SK-N-SH (cell line): ENCODE measurements at regions not wholly inside any gene's neighbourhood (a gene's known extent, or its start where the extent isn't known, plus 50 kb on each side); places are given as distances from the start of the nearest gene placed in this dataset.

Experiments used
- CTCF ChIA-PET: fragments of 300-600, 350-600 bp; formaldehyde crosslinking; extraction: SDS; loops from one replicate; lab custom pipeline; 2021; lab: Yijun Ruan, JAX
- POLR2A ChIA-PET: fragments of 350-600 bp; sonication (Branson Sonifier 250); formaldehyde crosslinking; extraction: SDS; loops from one replicate; lab custom pipeline; 2020; ENCODE audit warnings: antibody characterized with exemption, inconsistent platforms; lab: Yijun Ruan, JAX
- DNase-seq: peaks from one replicate; pipeline ENCODE4 v3.0.0; 2012
- H2AFZ ChIP-seq: fragments of 200-600 bp; sonication (generic); 2 replicates; pipeline ENCODE4 v1.8.1; 2016; ENCODE audit warnings: antibody characterized with exemption, mild to moderate bottlenecking, low read depth
- H3F3A ChIP-seq: fragments of 200-600 bp; sonication (generic); replicated peaks from 2 replicates; pipeline ENCODE3; 2016; ENCODE audit warnings: antibody characterized with exemption, mild to moderate bottlenecking; ENCODE audit not compliant: insufficient read depth
- H3K27ac ChIP-seq, 2 experiments: fragments of 200-500 bp in 1 of 2; fragments of 200-600 bp in 1 of 2; sonication (Bioruptor generic) in 1 of 2; sonication (generic), shearing (Covaris generic) in 1 of 2; 2 replicates each; pipeline versions ENCODE4 v1.5.1 to v1.6.1; 2014 to 2016; ENCODE audit warnings: low read depth in 2 of 2, inconsistent platforms in 1 of 2, low read length in 1 of 2, mild to moderate bottlenecking in 1 of 2, mixed read lengths in 1 of 2
- H3K27me3 ChIP-seq: fragments of 200-600 bp; sonication (generic), shearing (Covaris generic); 2 replicates; pipeline ENCODE4 v1.6.1; 2016; ENCODE audit warnings: mixed run types; ENCODE audit not compliant: insufficient read depth
- H3K36me3 ChIP-seq, 2 experiments: fragments of 200-500 bp in 1 of 2; fragments of 200-600 bp in 1 of 2; sonication (Bioruptor generic) in 1 of 2; sonication (generic) in 1 of 2; replicated peaks in 1 of 2; 2 replicates each; pipeline versions ENCODE3 to v1.5.1; 2014 to 2016; ENCODE audit warnings: low read length in 1 of 2, mild to moderate bottlenecking in 1 of 2; ENCODE audit not compliant: insufficient read depth in 2 of 2, control insufficient read depth in 1 of 2
- H3K4me1 ChIP-seq, 2 experiments: fragments of 200-500 bp in 1 of 2; fragments of 200-600 bp in 1 of 2; sonication (Bioruptor generic) in 1 of 2; sonication (generic), shearing (Covaris generic) in 1 of 2; 2 replicates each; pipeline versions ENCODE4 v1.5.1 to v1.6.1; 2014 to 2016; ENCODE audit warnings: low read depth in 1 of 2, low read length in 1 of 2, mixed run types in 1 of 2; ENCODE audit not compliant: insufficient read depth in 2 of 2, control insufficient read depth in 1 of 2
- H3K4me2 ChIP-seq: fragments of 200-600 bp; sonication (generic), shearing (Covaris generic); 2 replicates; pipeline ENCODE4 v1.6.1; 2017; ENCODE audit warnings: mixed run types
- H3K4me3 ChIP-seq, 2 experiments: fragments of 200-500 bp in 1 of 2; fragments of 200-600 bp in 1 of 2; sonication (Bioruptor generic) in 1 of 2; sonication (generic), shearing (Covaris generic) in 1 of 2; 2 replicates each; pipeline versions ENCODE4 v1.5.1 to v1.8.1; 2014 to 2016; ENCODE audit warnings: low read depth in 2 of 2, inconsistent platforms in 1 of 2, low read length in 1 of 2, mild to moderate bottlenecking in 1 of 2, mixed read lengths in 1 of 2, moderate library complexity in 1 of 2
- H3K79me2 ChIP-seq: fragments of 200-600 bp; sonication (generic); 2 replicates; pipeline ENCODE4 v1.8.1; 2017; ENCODE audit warnings: mild to moderate bottlenecking; ENCODE audit not compliant: insufficient read depth
- H3K9ac ChIP-seq: fragments of 200-600 bp; sonication (generic); 2 replicates; pipeline ENCODE4 v1.6.1; 2017; ENCODE audit warnings: mixed run types
- H3K9me2 ChIP-seq: fragments of 200-600 bp; sonication (generic); 2 replicates; pipeline ENCODE4 v1.6.1; 2017; ENCODE audit warnings: mixed run types
- H3K9me3 ChIP-seq: fragments of 200-600 bp; sonication (generic); 2 replicates; pipeline ENCODE4 v1.6.1; 2017; ENCODE audit warnings: mixed run types, mild to moderate bottlenecking, moderate library complexity
- H4K20me1 ChIP-seq: fragments of 200-600 bp; sonication (generic); 2 replicates; pipeline ENCODE4 v1.6.1; 2017; ENCODE audit warnings: mild to moderate bottlenecking, mixed run types; ENCODE audit not compliant: insufficient read depth
- CHD2 ChIP-seq: fragments of 150-350 bp; IDR thresholded peaks from 2 replicates; pipeline ENCODE4 v1.6.1; 2018; ENCODE audit warnings: low read length; ENCODE audit not compliant: partially characterized antibody
- EP300 ChIP-seq, 2 experiments: IDR thresholded peaks; 2 replicates each; pipeline versions ENCODE4 v1.4.0 to v1.6.1; 2012; ENCODE audit warnings: borderline replicate concordance in 1 of 2, low read depth in 1 of 2, low read length in 1 of 2
- EZH2phosphoT487 ChIP-seq: fragments of 200-600 bp; sonication (generic); IDR thresholded peaks from 2 replicates; pipeline ENCODE4 v1.6.1; 2017; ENCODE audit warnings: low read depth, mixed run types, mild to moderate bottlenecking, antibody characterized with exemption, moderate library complexity, borderline replicate concordance
- FOXM1 ChIP-seq: IDR thresholded peaks from 2 replicates; pipeline ENCODE4 v1.4.0; 2012; ENCODE audit warnings: low read depth, mild to moderate bottlenecking
- GATA2 ChIP-seq: sonication (generic); formaldehyde crosslinking; IDR thresholded peaks from 2 replicates; pipeline ENCODE4 v1.5.0; 2020; ENCODE audit warnings: mild to moderate bottlenecking, missing genetic modification reagents
- NRF1 ChIP-seq: IDR thresholded peaks from 2 replicates; pipeline ENCODE4 v1.6.1; 2012; ENCODE audit warnings: low read depth, mild to moderate bottlenecking, low read length
- RXRA ChIP-seq: IDR thresholded peaks from 2 replicates; pipeline ENCODE4 v1.4.0; 2012; ENCODE audit warnings: low read depth, mild to moderate bottlenecking, borderline replicate concordance
- SIN3A ChIP-seq: IDR thresholded peaks from 2 replicates; pipeline ENCODE4 v1.6.1; 2012; ENCODE audit warnings: low read depth, mild to moderate bottlenecking, low read length, moderate library complexity, borderline replicate concordance
- SMC3 ChIP-seq: IDR thresholded peaks from 2 replicates; pipeline ENCODE4 v1.6.1; 2012; ENCODE audit warnings: low read depth, low read length, improper control_type of control experiment
- TAF1 ChIP-seq: IDR thresholded peaks from 2 replicates; pipeline ENCODE4 v1.6.1; 2012; ENCODE audit warnings: low read depth, mild to moderate bottlenecking, low read length, moderate library complexity, borderline replicate concordance
- TCF12 ChIP-seq: IDR thresholded peaks from 2 replicates; pipeline ENCODE4 v1.4.0; 2012
- TEAD4 ChIP-seq: IDR thresholded peaks from 2 replicates; pipeline ENCODE4 v1.4.0; 2012; ENCODE audit warnings: mild to moderate bottlenecking, borderline replicate concordance; ENCODE audit not compliant: insufficient read depth
- YY1 ChIP-seq: IDR thresholded peaks from 2 replicates; pipeline ENCODE4 v1.4.0; 2012; ENCODE audit warnings: low read depth, mild to moderate bottlenecking
- WGBS: methylation state at CpG from one replicate; pipeline ENCODE4 v1.1.6; 2017; ENCODE audit warnings: low lambda C conversion rate; 5-methylcytosine and 5-hydroxymethylcytosine counted together
- TF ChIP-seq, protein P1 (sequence below): IDR thresholded peaks from 2 replicates; pipeline ENCODE4 v1.4.0; 2012; ENCODE audit warnings: low read depth
- TF ChIP-seq, protein P2 (sequence below): fragments of 150-350 bp; IDR thresholded peaks from 2 replicates; pipeline ENCODE4 v1.6.1; 2017; ENCODE audit warnings: antibody characterized with exemption, low read length, low read depth, borderline replicate concordance
- TF ChIP-seq, protein P3 (sequence below): IDR thresholded peaks from 2 replicates; pipeline ENCODE4 v1.6.1; 2012; ENCODE audit warnings: mild to moderate bottlenecking, low read depth, low read length, moderate library complexity

DNA sequence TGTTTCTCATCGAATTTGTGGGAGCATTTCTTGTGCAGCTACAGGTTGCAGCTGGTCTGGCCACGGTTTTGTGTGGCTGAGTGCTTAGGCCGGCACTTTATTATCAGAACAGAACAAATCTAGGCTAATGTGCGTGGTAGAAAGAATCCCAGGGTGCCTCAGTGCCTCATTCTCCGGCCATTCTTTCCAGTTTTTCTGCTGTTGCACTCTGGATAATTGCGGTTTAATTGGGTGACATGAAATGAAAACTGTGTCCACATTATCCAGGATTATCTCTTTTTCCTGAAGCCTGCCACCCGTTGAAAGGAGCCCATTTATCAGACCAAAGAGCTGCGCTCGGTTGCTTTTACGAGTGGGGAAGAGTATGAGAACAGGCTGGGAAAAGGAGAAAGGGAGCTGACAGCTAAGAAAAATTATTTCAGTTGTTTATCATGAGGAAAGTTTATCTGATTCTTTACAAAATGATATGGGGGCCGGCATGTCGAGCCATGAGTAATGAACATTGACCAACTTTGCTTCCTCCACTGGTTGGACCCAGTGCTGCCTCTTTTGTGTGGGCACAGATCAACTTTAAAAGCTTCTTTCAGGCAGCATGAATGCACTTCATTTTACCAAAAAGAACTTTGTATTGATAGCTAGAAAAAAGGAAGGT, 117.0 kb upstream of the SOX21 start (continued):
- no peak for TF ChIP-seq SMC3
- TF ChIP-seq TAF1: no peak

DNA sequence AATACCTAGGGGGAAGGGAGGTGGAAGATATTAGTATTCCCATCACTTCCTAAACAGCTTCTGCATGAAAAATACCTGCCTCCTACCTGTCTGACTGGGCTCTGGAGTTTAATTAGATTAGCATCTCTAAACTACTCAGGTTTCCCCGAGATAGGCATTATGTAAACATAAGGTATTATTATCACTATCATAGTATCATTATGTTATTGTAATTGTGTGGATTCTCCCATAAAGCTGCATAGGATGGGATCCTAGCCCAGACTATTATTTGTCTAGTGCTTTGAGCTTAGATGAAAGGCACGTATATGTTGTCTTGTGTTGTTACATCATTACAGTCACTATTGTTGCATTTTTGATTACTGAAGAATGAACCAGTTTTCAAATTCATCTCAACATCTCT, 115.2 kb upstream of the SOX21 start:
- Histone ChIP-seq H3K27ac (no peak overlapping the region), H3K9ac (no peak overlapping the region), H3K9me3 (no peaks in the 10 kb centered on the region), H3K4me2 (no peak overlapping the region), H3K27me3 (no peaks in the 10 kb centered on the region), H4K20me1 (no peaks in the 10 kb centered on the region), H3F3A (no peaks in the 10 kb centered on the region), H3K79me2 (no peaks in the 10 kb centered on the region), H3K36me3 (no peaks in the 10 kb centered on the region), H3K4me1 (no peaks in the 10 kb centered on the region; a peak in 1 of 4 replicates), H3K9me2 (no peaks in the 10 kb centered on the region), H2AFZ (no peak overlapping the region), H3K4me3 (no peak overlapping the region)
- TF ChIP-seq FOXM1 (no peak), TCF12 (no peak), NRF1 (no peak), EP300 (IDR thresholded peaks at IDR 0.05; ENCODE audit: borderline replicate concordance in 1 of 2, low read depth in 1 of 2, low read length in 1 of 2) (no peak), SMC3 (no peak), RXRA (no peak), SIN3A (no peak), GATA2 (CRISPR knock-in tag) (no peak), EZH2phosphoT487 (no peak), TAF1 (no peak)
- TF ChIP-seq, protein P1, sequence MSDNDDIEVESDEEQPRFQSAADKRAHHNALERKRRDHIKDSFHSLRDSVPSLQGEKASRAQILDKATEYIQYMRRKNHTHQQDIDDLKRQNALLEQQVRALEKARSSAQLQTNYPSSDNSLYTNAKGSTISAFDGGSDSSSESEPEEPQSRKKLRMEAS: no peak
- DNase-seq: no peak
- 21% methylated on average over 2 of the region's 2 CpGs for WGBS
- CTCF ChIA-PET: interaction anchor here (0.6 kb wide), 1 partner anchor 55 kb away, joined by 3 read pairs; no protein-coding TSS in a partner anchor
- POLR2A ChIA-PET: no interaction called here

DNA sequence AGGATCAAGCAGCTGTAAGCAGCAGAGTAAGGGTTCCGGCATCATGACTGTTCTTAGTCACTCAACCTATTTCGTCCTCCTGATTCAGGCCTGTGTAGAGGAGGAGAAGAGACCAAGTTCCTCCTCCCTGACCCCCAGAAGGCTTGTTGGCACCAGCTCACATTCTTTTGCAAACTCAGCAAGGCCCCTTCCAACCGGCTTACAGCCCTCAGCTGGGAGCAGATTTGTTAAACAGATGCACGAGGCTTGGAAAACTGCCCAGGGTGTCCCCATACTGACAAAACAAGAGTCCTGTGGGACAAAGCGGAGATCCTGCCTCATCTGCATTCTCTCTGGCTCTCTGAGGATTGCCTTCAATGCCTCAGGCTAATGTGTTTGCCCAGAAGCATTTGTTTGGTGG, 113.2 kb upstream of the SOX21 start:
- no peaks in the 10 kb centered on the region for H3K36me3 ChIP-seq
- H3K4me1 ChIP-seq: no peaks in the 10 kb centered on the region; a peak in 1 of 4 replicates
- no peaks in the 10 kb centered on the region for H4K20me1 ChIP-seq
- WGBS: 33% methylated on average over 4 of the region's 5 CpGs
- no peak overlapping the region for H3K4me2 ChIP-seq
- H3K27ac ChIP-seq: no peak overlapping the region
- peak; percentile 7 for DNase-seq
- no peaks in the 10 kb centered on the region for H3F3A ChIP-seq
- no peak overlapping the region for H3K9ac ChIP-seq
- H3K9me3 ChIP-seq: no peaks in the 10 kb centered on the region
- TF ChIP-seq, protein P2, sequence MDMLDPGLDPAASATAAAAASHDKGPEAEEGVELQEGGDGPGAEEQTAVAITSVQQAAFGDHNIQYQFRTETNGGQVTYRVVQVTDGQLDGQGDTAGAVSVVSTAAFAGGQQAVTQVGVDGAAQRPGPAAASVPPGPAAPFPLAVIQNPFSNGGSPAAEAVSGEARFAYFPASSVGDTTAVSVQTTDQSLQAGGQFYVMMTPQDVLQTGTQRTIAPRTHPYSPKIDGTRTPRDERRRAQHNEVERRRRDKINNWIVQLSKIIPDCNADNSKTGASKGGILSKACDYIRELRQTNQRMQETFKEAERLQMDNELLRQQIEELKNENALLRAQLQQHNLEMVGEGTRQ: no peak
- no peak for TF ChIP-seq CHD2
- TF ChIP-seq SIN3A: no peak
- TF ChIP-seq, protein P3, sequence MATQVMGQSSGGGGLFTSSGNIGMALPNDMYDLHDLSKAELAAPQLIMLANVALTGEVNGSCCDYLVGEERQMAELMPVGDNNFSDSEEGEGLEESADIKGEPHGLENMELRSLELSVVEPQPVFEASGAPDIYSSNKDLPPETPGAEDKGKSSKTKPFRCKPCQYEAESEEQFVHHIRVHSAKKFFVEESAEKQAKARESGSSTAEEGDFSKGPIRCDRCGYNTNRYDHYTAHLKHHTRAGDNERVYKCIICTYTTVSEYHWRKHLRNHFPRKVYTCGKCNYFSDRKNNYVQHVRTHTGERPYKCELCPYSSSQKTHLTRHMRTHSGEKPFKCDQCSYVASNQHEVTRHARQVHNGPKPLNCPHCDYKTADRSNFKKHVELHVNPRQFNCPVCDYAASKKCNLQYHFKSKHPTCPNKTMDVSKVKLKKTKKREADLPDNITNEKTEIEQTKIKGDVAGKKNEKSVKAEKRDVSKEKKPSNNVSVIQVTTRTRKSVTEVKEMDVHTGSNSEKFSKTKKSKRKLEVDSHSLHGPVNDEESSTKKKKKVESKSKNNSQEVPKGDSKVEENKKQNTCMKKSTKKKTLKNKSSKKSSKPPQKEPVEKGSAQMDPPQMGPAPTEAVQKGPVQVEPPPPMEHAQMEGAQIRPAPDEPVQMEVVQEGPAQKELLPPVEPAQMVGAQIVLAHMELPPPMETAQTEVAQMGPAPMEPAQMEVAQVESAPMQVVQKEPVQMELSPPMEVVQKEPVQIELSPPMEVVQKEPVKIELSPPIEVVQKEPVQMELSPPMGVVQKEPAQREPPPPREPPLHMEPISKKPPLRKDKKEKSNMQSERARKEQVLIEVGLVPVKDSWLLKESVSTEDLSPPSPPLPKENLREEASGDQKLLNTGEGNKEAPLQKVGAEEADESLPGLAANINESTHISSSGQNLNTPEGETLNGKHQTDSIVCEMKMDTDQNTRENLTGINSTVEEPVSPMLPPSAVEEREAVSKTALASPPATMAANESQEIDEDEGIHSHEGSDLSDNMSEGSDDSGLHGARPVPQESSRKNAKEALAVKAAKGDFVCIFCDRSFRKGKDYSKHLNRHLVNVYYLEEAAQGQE: no peak
- TF ChIP-seq TEAD4: no peak
- TF ChIP-seq YY1: no peak
- TF ChIP-seq TCF12: no peak
- H2AFZ ChIP-seq: no peak overlapping the region
- no peaks in the 10 kb centered on the region for H3K9me2 ChIP-seq
- ChIA-PET POLR2A (no interaction called here), CTCF (no interaction called here)
- no peak overlapping the region for H3K4me3 ChIP-seq
- no peaks in the 10 kb centered on the region for H3K27me3 ChIP-seq
- H3K79me2 ChIP-seq: no peaks in the 10 kb centered on the region
